ENCODE measurements at regions not wholly inside any gene's neighbourhood (a gene's known extent, or its start where the extent isn't known, plus 50 kb on each side); places are given as distances from the start of the nearest gene placed in this dataset.

DNA sequence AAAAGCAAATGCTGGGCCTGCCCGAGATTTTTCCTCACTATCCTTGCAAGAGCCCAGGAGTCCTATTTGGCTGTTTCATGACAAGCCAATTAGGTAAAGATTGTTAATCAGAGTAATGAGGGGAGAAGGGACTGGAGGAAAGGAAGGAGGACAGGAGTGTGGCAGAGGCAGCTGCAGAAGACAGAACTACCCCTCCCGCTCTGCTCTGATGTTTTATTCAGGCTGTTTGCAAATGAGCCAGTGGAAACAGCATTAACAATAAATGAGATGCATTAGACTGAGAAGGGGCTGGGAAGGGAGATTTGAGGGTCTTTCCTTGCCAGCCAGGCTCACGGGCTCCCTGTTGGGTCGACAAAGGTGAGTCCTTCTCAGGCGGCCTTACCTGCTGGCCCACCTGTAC, 421.0 kb upstream of the CCDC196 start:
- TF ChIP-seq, protein P1, sequence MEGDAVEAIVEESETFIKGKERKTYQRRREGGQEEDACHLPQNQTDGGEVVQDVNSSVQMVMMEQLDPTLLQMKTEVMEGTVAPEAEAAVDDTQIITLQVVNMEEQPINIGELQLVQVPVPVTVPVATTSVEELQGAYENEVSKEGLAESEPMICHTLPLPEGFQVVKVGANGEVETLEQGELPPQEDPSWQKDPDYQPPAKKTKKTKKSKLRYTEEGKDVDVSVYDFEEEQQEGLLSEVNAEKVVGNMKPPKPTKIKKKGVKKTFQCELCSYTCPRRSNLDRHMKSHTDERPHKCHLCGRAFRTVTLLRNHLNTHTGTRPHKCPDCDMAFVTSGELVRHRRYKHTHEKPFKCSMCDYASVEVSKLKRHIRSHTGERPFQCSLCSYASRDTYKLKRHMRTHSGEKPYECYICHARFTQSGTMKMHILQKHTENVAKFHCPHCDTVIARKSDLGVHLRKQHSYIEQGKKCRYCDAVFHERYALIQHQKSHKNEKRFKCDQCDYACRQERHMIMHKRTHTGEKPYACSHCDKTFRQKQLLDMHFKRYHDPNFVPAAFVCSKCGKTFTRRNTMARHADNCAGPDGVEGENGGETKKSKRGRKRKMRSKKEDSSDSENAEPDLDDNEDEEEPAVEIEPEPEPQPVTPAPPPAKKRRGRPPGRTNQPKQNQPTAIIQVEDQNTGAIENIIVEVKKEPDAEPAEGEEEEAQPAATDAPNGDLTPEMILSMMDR (IDR thresholded peaks at IDR 0.05) = no peak
- no peak for TF ChIP-seq POLR2A (IDR thresholded peaks at IDR 0.05)

All from uterus (tissue), 2 donors.